HG02623 (cell line): ENCODE measurements at regions not wholly inside any gene's neighbourhood (a gene's known extent, or its start where the extent isn't known, plus 50 kb on each side); places are given as distances from the start of the nearest gene placed in this dataset.

ENCODE experiments used
- ATAC-seq: cut with Tn5 transposase; IDR thresholded peaks from one replicate; pipeline ENCODE4 v1.9.1; 2021; ENCODE audit warnings: moderate library complexity; ENCODE audit not compliant: unreplicated experiment

- ATAC-seq = no peak
Measured at GRCh38 chr16:79449067-79449769, 151.3 kb downstream of the MAF start.

- no peak for ATAC-seq
Measured at GRCh38 chr16:79444572-79444971, 156.0 kb downstream of the MAF start.

DNA sequence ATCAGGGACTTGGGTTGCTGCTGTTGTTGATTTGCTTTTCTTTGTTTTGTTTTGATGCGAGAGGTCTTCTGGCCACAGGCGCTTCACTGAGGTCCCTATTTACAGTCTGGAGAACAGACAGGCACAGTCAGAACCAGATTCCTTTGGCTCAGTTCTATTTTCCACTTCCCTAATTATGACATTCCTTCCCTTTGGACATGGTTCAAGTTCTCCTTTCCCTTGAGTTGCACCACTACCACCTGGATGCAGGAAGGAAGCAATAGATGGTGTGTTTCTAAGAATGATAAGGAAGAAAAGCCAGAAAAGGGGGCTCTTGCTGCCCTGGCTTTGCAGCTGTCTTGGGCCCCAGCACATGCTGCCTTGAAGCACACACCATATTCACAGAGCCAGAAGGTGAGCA is 160.6 kb downstream of the MAF start:
- no peak for ATAC-seq

DNA sequence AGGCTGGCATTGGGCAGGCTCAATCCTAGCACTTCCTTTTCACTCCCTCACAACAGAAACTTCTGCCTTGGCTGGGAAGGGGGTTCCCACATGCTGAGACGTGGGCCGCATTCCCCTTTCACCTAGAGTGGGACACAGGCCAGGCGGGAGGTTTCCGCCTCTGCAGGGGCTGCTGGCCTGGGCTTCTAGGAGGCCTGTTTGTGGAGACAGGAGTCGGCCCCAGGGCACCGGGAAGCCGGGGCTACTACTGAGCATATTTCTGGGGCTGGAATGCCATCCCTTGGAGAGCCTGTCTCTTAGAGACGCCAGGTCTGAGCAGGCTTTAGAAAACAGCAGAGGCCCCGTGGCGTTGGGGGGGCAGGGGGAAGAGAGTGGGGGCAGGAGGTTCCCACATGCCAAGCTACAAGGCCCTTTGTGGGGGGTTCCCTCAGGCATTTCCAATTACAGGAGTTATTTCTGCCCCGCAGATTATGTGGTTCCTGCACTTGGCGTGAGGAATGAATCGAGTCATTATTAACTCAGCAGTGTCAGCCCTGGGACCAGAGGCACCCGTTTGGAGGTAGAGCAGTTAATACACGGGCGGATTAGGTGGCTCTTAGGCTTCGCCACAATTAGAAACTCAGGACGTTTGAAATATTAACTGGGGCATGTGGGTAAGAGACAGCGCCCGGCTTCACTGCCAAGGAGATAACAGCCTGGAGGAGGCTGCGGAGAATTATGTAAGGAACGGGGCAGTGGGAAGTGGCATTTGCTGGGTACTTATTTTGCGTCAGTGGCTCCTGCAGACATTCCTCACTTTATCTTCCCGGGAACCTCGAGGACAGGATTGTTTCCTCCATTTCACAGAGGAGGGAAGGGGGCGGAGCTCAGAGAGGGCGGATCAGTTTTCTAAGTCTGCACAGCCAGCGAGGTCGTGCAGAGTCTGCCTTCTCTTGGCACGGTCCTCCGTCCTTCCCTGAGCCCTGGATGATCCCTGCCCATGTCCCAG is 162.5 kb downstream of the MAF start:
- ATAC-seq = no peak

GRCh38 chr16:79436885-79437284 is 163.7 kb downstream of the MAF start:
- no peak for ATAC-seq

DNA sequence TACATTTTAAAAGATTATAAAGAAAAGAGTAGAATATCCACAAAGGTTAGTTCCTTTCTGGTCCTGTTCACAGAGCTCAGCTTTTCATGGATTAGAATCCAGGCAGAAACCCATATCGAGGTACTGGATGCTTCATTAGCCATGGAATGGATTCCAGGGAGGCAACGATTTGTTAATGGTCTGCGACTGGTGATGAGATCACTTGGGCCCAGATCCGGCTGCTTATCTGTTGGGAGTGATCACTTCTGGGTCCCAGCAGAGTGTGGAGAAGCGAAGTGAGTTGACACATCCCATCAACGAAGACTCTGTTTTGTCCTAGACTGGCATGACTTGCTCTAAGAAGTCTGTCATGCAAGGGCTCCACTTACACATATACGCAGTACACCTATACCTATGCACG is 165.8 kb downstream of the MAF start:
- ATAC-seq = no peak

GRCh38 chr16:79434092-79434491 is 166.4 kb downstream of the MAF start:
- no peak for ATAC-seq

DNA sequence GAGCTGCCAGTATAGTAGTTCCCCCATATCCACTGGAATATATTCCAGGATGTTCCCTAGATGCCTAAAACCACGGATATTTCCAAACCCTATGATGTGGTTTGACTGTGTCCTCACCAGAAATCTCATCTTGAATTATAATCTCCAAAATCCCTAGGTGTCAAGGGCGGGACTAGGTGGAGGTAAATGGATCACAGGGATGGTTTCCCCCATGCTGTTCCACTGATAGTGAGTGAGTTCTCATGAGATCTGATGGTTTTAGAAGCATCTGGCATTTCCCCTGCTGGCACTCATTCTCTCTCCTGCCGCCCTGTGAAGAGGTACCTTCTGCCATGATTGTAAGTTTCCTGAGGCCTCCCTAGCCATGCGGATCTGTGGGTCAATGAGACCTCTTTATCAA is 168.6 kb downstream of the MAF start:
- no peak for ATAC-seq

- ATAC-seq = no peak
Measured at GRCh38 chr16:79430191-79430678, 170.3 kb downstream of the MAF start.

DNA sequence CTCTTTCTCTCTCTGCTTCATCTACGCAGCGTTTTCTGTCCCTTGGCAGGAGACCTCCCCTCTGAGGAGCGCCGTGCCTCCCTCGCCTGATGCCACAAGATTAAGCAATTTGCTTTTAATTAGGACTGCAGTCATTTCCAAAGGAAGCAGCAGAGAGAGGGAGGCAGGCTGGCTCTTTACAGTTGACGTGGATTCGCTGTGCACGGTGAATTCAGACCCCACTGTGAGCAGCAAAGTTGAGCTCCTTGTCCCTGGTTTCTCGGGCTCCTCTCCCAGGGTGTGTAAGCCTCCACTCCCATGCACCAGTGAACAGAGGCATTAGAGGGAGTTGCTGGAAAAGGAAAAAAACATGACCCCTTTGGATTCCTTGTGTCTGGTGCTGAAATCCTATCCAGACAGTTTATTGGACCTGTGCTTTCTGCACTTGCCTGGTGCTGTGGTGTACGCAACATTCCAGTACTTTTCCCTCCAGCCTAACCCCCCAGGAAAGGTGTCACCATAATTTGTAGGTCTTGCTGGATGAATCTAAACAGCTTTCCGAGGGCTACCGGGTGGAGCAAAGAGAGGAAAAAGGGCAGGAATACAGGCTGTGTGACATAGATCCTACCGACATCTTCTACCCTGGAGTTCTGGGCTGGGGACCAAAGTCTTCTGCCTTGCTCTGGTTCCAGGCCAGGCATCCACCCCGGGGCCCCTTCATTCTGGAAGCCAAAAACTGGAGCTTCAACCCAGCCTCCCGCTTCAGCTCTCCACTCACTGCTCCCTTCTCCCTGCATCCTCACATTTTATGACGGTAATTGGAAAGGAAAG is 171.0 kb downstream of the MAF start:
- no peak for ATAC-seq

GRCh38 chr16:79426663-79427062 is 173.9 kb downstream of the MAF start:
- no peak for ATAC-seq

DNA sequence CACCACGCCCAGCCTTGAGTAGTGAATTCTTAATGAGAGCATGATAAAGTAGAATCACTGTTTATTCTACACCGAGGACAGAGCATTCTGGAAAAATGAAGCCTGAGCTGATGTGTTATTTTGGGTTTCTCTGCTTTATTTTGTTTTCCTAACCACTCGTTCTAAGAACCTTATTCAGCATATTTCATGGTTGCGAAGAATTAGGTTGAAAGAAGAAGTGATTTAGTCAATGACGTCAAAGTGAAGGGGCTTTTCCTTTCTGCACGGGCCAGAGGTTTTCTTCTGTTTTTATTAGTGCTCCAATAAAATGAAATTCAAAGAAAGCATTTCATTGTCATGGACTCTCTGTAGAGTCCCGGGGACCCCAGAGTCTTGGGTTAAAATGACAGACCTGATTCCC is 178.5 kb downstream of the MAF start:
- ATAC-seq = no peak

DNA sequence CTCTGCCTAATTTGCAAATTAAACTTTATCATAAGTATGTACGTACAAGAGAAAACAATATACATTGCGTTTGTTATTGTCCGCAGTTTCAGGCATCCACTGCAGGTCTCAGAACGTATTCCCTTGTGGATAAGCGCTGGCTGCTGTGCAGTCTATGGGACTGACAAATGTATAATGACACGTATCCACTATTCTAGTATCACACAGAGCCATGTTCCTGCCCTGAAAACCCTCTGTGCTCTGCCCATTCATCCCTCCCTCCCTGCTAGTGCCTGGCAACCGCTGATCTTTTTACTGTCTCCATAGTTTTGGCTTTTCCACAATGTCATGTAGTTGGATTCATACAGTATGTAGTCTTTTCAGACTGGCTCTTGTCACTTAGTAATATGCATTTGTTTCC is 179.4 kb downstream of the MAF start:
- no peak for ATAC-seq

DNA sequence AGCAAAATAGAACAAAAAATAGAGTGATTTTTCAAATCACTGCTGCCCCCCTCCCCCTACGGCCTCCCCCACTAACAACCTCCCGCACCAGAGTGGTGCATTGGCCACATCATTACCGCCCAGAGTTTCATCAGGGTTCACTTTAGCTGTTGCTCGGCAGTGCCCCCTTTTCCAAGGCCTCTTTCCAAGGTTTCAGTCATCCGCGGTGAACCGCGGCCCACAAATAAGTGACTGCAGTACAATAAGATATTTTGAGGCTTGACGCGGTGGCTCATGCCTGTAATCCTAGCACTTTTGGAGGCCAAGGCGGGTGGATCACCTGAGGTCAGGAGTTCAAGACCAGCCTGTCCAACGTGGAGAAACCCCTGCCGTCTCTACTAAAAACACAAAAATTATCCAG is 180.0 kb downstream of the MAF start:
- no peak for ATAC-seq

DNA sequence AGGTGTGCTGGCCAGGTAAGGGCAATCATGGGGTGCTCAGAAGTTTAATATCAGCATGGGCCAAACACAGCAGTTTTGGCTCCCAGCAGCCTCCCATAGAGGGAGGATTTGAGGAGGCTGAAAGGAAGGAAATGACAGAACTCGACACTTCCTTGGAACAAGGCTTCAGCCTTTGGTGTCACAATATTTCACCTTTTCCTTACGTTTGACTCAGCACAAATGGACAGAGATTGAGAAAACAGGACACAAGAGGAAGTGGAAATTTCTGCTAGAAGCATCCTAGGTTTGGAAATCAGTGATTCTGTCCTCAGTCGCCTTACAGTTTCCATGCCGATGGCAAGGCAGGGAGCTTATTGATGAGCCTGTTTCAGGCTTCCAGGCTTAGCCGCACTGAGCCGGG is 181.4 kb downstream of the MAF start:
- ATAC-seq = no peak

GRCh38 chr16:79417601-79418008 is 182.9 kb downstream of the MAF start:
- ATAC-seq = no peak

GRCh38 chr16:79415983-79416640 is 184.4 kb downstream of the MAF start:
- no peak for ATAC-seq

GRCh38 chr16:79412783-79413225 is 187.7 kb downstream of the MAF start:
- no peak for ATAC-seq

DNA sequence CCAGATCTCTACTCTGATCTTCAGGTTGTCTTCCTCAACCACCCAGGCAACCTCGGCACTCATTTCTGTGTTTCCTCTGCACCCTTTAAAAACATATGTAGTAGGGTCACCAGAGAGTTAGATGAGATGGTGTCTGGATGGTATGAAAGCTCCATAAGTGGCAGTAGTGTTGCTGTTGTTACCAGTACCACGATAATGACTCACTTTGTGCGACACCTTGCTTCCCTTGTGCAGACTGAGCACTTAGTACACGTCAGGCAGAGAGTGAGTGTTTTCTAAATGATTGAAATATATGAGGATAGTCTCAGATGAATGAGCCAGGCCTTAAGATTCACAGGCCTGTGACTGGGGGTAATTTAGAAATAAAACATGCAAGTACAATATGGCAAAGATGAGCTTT is 188.7 kb downstream of the MAF start:
- ATAC-seq = no peak

GRCh38 chr16:79411357-79411756 is 189.2 kb downstream of the MAF start:
- ATAC-seq = no peak

DNA sequence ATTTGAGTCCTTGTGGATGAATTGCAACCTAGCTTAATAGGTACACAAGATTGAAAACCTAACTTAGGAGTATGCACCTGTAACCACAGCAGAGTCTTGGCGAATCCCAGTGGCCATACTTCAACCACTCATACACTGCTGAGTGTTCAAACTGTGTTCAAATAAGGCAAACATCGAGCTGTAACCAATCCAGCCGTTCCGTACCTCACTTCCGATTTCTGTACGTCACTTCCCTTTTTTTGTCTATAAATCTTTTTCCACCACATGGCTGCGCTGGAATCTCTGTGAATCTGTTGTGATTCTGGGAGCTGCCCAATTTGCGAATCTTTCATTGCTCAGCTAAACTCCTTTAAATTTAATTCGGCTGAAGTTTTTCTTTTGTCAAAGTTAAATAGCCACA is 190.6 kb downstream of the MAF start:
- ATAC-seq = no peak
